SJSA1 (cell line): ENCODE measurements at regions not wholly inside any gene's neighbourhood (a gene's known extent, or its start where the extent isn't known, plus 50 kb on each side); places are given as distances from the start of the nearest gene placed in this dataset.

Source experiments
- DNase-seq, 2 experiments: peaks; one replicate each; pipeline ENCODE4 v3.0.0-alpha.2; 2015 to 2020; ENCODE audit warnings: low spot score in 2 of 2, low read depth in 1 of 2
- H3K27ac ChIP-seq: fragments of 250-450 bp; sonication (Bioruptor Pico); 2 replicates; pipeline ENCODE4 v1.5.1; 2020; ENCODE audit warnings: mild to moderate bottlenecking, moderate library complexity
- H3K27me3 ChIP-seq: fragments of 250-450 bp; sonication (Bioruptor Pico); replicated peaks from 2 replicates; pipeline ENCODE4 v1.5.1; 2020; ENCODE audit warnings: mild to moderate bottlenecking, moderate library complexity
- H3K36me3 ChIP-seq: fragments of 250-450 bp; sonication (Bioruptor Pico); 2 replicates; pipeline ENCODE4 v1.5.1; 2020; ENCODE audit warnings: mild to moderate bottlenecking
- H3K4me1 ChIP-seq: fragments of 250-450 bp; sonication (Bioruptor Pico); replicated peaks from 2 replicates; pipeline ENCODE4 v1.6.1; 2021; ENCODE audit warnings: mild to moderate bottlenecking
- H3K4me3 ChIP-seq: fragments of 250-450 bp; sonication (Bioruptor Pico); 2 replicates; pipeline ENCODE4 v1.5.1; 2020; ENCODE audit warnings: mild to moderate bottlenecking
- H3K9me3 ChIP-seq: fragments of 250-450 bp; sonication (Bioruptor Pico); replicated peaks from 2 replicates; pipeline ENCODE4 v1.5.1; 2020; ENCODE audit warnings: mild to moderate bottlenecking

DNA sequence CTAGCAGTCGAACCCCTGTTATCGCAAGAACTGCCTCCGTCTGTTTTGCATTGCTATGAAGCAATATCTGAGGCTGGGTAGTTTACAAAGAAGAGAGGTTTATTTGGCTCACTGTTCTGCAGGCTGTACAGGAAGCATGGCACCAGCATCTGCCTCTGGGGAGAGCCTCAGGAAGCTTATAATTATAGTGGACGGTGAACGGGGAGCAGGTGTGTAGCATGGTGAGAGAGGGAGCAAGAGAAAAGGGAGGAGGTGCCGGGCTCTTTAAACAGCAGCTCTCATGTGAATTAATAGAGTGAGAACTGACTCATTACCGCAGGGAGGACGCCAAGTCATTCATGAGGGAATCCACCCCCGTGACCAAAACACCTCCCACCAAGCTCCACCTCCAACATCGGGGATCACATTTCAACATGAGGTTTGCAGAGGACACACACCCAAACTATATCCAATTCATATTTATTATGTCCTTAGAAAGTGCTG, 172.6 kb upstream of the KCNG1 start:
- no peak for DNase-seq
- no peaks in the 10 kb centered on the region for H3K27me3 ChIP-seq
- no peak overlapping the region for H3K4me3 ChIP-seq

DNA sequence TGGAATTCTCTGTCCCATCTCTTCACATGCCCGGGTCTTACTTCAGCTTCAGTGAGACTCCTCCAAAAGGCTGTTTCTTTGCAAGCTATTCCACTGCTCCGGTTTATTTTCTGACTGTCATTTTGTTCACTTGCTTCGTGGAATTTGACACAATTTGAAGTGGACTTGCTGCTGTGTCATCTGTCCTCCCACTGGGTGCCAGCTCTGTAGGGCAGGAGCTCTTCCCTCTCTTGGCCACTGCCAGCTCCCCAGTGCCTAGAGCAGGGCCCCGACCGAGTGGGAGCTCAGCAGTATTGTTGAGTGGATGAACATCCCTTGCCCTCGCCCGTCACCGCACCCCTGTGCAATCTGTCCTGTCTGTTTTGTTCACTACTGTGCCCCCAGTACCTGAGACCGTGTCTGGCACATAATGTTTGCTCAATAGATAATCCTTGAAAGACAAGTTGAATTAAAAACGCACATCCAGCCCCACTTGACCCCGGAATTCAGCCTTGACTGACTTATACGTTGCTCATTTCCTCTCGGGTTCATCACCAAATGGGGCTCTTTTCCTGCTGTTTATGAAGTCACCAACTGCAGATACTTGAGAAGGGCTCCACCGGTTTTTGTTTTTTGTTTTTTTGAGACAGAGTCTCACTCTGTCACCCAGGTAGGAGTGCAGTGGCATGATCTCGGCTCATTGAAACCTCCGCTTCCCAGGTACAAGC, 170.3 kb upstream of the KCNG1 start:
- Histone ChIP-seq H3K36me3 (no peaks in the 10 kb centered on the region), H3K4me3 (no peak overlapping the region), H3K27me3 (no peaks in the 10 kb centered on the region), H3K27ac (no peak overlapping the region), H3K4me1 (peaks cover 16% of the 10 kb centered on the region), H3K9me3 (no peaks in the 10 kb centered on the region)
- DNase-seq, result no peak

More for the DNA sequence above, 172.6 kb upstream of the KCNG1 start:
- Histone ChIP-seq H3K27ac (no peak overlapping the region), H3K9me3 (no peaks in the 10 kb centered on the region), H3K36me3 (no peaks in the 10 kb centered on the region), H3K4me1 (peaks cover 16% of the 10 kb centered on the region)

- Histone ChIP-seq H3K9me3 (no peaks in the 10 kb centered on the region), H3K4me1 (peaks cover 5% of the 10 kb centered on the region), H3K27me3 (peaks cover 4% of the 10 kb centered on the region; the same call in 1 of the 2 replicates), H3K27ac (no peak overlapping the region), H3K4me3 (no peak overlapping the region), H3K36me3 (no peaks in the 10 kb centered on the region)
- DNase-seq, result no peak
These were observed 167.9 kb upstream of the KCNG1 start for GRCh38 chr20:51190783-51191180.

DNA sequence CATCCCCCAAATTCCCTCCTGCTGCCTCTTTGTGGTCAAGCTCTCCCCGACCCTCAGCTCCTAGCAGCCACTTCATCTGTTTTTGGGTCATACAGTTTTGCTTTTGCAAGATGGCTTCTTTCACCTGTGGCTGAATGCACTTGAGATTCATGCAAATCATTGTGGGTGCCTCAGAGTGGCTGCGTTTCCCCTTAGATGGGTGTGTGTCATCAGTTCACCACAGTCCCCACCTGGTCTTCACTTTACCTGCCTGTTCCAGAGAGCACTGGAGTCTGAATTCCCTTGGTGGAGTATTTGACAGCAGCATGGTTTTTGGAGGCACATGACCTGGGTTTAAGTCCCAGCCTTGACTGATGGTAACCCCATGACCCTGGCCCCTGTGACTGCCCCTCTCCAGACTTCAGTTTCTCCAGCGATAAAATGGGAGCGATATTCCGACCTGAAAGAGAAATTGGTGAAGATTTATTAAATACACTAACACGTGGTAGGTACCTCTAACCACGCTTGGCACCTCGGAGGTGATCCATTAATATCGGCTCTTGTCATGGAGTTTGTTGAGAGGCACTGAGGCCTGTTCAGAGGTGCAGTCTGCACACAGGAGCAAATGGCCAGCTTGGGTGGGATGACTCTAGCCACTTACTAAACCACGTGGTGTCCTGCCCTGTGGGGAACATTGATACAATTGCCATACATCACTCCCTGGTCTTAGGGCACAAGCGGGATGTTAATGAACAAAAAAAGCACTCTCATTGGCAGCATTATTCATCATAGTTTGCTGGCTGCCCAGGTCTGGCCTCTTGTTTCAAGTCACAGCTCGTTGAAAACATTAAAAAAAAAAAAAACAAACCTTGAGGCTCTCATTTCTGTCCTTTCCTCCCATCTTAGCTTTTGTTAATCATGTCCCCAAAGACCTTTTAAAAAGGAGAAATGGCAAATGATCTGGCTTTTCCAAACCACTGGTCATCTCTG, 167.2 kb upstream of the KCNG1 start:
- Histone ChIP-seq H3K4me3 (no peak overlapping the region), H3K9me3 (no peaks in the 10 kb centered on the region), H3K4me1 (peaks cover 5% of the 10 kb centered on the region), H3K27ac (no peak overlapping the region), H3K36me3 (no peaks in the 10 kb centered on the region), H3K27me3 (peaks cover 4% of the 10 kb centered on the region; the same call in 1 of the 2 replicates)
- DNase-seq, result no peak

DNA sequence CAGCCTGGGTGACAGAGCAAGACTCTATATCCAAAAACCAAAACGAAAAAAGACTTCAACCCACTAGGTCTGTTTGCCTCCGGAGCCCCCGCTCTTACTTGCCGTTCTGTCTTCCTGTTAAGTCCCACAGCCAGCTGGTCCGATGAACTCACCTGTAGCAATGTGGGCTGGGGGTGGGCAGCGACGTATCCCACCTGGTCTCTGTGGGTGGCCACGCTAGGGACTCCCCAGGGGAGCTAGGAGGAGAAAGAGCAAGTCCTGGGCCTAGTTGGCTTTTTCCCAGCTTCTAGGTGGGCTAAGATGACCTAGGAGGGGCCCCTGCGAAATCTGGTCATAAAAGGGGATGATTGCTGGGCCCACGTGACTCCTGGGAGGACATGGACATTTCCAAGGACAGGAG, 166.0 kb upstream of the KCNG1 start:
- Histone ChIP-seq H3K4me3 (no peak overlapping the region), H3K36me3 (no peaks in the 10 kb centered on the region), H3K27ac (no peak overlapping the region), H3K9me3 (no peaks in the 10 kb centered on the region), H3K4me1 (peaks cover 5% of the 10 kb centered on the region), H3K27me3 (peaks cover 4% of the 10 kb centered on the region; the same call in 1 of the 2 replicates)
- no peak for DNase-seq

DNA sequence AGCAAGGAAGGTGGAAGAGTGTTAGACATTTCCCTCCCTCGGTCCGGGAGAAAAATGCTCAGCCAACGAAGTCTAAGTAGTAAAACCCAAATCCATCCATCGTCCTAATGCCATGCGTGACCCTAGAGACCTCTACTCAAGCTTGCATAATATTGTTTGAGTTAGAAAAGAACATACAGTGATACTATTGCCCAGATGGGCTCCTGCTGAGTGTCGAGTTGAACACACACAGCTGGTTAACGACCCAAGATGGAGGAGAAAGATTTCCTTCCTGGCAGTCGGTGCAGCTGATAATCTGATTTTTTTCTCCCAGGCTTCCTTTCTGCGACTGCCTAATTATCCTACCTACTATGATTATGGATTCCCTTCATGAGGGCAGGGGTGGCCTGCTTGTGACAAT, 164.4 kb upstream of the KCNG1 start:
- Histone ChIP-seq H3K9me3 (no peaks in the 10 kb centered on the region), H3K4me3 (no peak overlapping the region), H3K36me3 (no peaks in the 10 kb centered on the region), H3K27ac (no peak overlapping the region), H3K27me3 (peaks cover 4% of the 10 kb centered on the region; the same call in 1 of the 2 replicates), H3K4me1 (no peaks in the 10 kb centered on the region)
- no peak for DNase-seq

- no peak for DNase-seq
- Histone ChIP-seq H3K4me1 (no peaks in the 10 kb centered on the region), H3K27ac (no peak overlapping the region), H3K4me3 (no peak overlapping the region), H3K9me3 (no peaks in the 10 kb centered on the region), H3K27me3 (peaks cover 13% of the 10 kb centered on the region), H3K36me3 (no peaks in the 10 kb centered on the region)
These were observed 163.0 kb upstream of the KCNG1 start for GRCh38 chr20:51185861-51186260.

- Histone ChIP-seq H3K4me1 (no peaks in the 10 kb centered on the region), H3K9me3 (no peaks in the 10 kb centered on the region)
- no peak for DNase-seq
These were observed 162.4 kb upstream of the KCNG1 start for GRCh38 chr20:51185277-51185676.

DNA sequence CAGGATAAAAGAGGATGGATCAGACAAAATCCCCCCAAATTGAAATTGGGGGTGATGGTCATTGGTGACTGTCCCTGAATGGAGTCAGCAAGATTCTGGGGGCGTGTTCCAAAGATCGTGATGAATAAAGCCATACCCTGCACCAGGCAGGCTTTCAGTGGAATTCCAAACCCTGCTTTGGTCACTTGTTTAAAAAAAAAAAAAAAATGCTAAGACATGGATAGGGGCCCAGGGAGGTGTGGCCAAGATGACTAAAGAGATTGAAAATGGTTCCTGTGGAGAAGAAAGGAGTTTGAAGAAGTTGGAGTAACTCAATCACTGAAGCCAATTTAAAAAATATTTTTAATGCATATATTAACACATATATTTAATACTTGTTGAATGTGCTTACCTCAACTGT, 161.4 kb upstream of the KCNG1 start:
- H3K36me3 ChIP-seq, result no peaks in the 10 kb centered on the region

More at GRCh38 chr20:51185277-51185676, 162.4 kb upstream of the KCNG1 start:
- Histone ChIP-seq H3K27me3 (peaks cover 16% of the 10 kb centered on the region), H3K4me3 (no peak overlapping the region), H3K36me3 (no peaks in the 10 kb centered on the region), H3K27ac (no peak overlapping the region)

GRCh38 chr20:51183451-51183850, 160.5 kb upstream of the KCNG1 start:
- DNase-seq, result no peak
- H3K27me3 ChIP-seq, result peaks cover 19% of the 10 kb centered on the region
- H3K9me3 ChIP-seq, result no peaks in the 10 kb centered on the region
- no peak overlapping the region for H3K4me3 ChIP-seq
- no peak overlapping the region for H3K27ac ChIP-seq
- H3K4me1 ChIP-seq, result no peaks in the 10 kb centered on the region
- no peaks in the 10 kb centered on the region for H3K36me3 ChIP-seq

More for the DNA sequence above, 161.4 kb upstream of the KCNG1 start:
- Histone ChIP-seq H3K4me1 (no peaks in the 10 kb centered on the region), H3K27ac (no peak overlapping the region), H3K4me3 (no peak overlapping the region), H3K9me3 (no peaks in the 10 kb centered on the region), H3K27me3 (peaks cover 19% of the 10 kb centered on the region)
- no peak for DNase-seq

DNA sequence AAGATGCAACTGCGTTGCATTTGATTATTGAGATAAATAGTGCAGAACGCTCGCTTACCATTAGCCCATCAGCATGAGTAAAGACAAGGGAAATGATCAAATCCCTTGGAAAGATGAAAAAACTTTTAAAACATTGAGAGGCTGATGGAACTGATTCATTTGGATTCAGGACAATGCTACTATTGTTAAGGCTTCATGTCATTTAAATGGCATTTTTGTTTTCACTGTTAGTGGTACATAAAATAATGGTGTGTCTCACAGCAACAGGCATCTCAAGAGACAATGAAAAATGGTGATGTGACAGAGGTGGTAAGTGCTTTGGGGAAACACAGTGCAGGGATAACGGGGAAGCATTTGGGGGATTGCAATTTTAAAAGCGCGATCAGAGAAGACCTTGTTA, 159.7 kb upstream of the KCNG1 start:
- H3K36me3 ChIP-seq, result no peaks in the 10 kb centered on the region
- H3K27ac ChIP-seq, result no peak overlapping the region
- H3K27me3 ChIP-seq, result peaks cover 19% of the 10 kb centered on the region
- no peaks in the 10 kb centered on the region for H3K4me1 ChIP-seq
- no peak for DNase-seq
- H3K9me3 ChIP-seq, result no peaks in the 10 kb centered on the region
- H3K4me3 ChIP-seq, result no peak overlapping the region

GRCh38 chr20:51178153-51178552, 155.2 kb upstream of the KCNG1 start:
- no peaks in the 10 kb centered on the region for H3K9me3 ChIP-seq
- H3K4me1 ChIP-seq, result no peaks in the 10 kb centered on the region
- no peak overlapping the region for H3K27ac ChIP-seq
- H3K36me3 ChIP-seq, result no peaks in the 10 kb centered on the region
- H3K27me3 ChIP-seq, result peaks cover 28% of the 10 kb centered on the region
- DNase-seq, result no peak
- no peak overlapping the region for H3K4me3 ChIP-seq

GRCh38 chr20:51176876-51177275, 154.0 kb upstream of the KCNG1 start:
- Histone ChIP-seq H3K4me1 (no peaks in the 10 kb centered on the region), H3K9me3 (no peaks in the 10 kb centered on the region), H3K4me3 (no peak overlapping the region), H3K36me3 (no peaks in the 10 kb centered on the region), H3K27me3 (peaks cover 29% of the 10 kb centered on the region), H3K27ac (no peak overlapping the region)
- DNase-seq, result no peak

- no peak overlapping the region for H3K27ac ChIP-seq
- no peak overlapping the region for H3K4me3 ChIP-seq
- no peaks in the 10 kb centered on the region for H3K4me1 ChIP-seq
- no peak for DNase-seq
- H3K36me3 ChIP-seq, result no peaks in the 10 kb centered on the region
- no peaks in the 10 kb centered on the region for H3K9me3 ChIP-seq
- peaks cover 26% of the 10 kb centered on the region for H3K27me3 ChIP-seq
These were observed 153.5 kb upstream of the KCNG1 start for GRCh38 chr20:51176446-51176845.
